ENCODE measurements at regions not wholly inside any gene's neighbourhood (a gene's known extent, or its start where the extent isn't known, plus 50 kb on each side); places are given as distances from the start of the nearest gene placed in this dataset.

- no peak for TF ChIP-seq CTCF (IDR thresholded peaks at IDR 0.05; ENCODE audit: poor library complexity, severe bottlenecking)
- TF ChIP-seq REST (IDR thresholded peaks at IDR 0.05; ENCODE audit: borderline replicate concordance), result no peak
- TF ChIP-seq EP300 (conservative IDR thresholded peaks at IDR 0.05; ENCODE audit: poor library complexity, severe bottlenecking), result no peak
- no peak for TF ChIP-seq EZH2 (IDR thresholded peaks at IDR 0.05; ENCODE audit: borderline replicate concordance, insufficient read depth, low read length, poor library complexity, severe bottlenecking)
- TF ChIP-seq RAD21 (conservative IDR thresholded peaks at IDR 0.05), result no peak
- no peak for TF ChIP-seq POLR2AphosphoS5 (IDR thresholded peaks at IDR 0.05)
- no peak for TF ChIP-seq SMC3 (conservative IDR thresholded peaks at IDR 0.05; ENCODE audit: poor library complexity)
- TF ChIP-seq MXI1 (conservative IDR thresholded peaks at IDR 0.05; ENCODE audit: poor library complexity, severe bottlenecking), result no peak
These were observed 121.6 kb downstream of the ALOX5 start for GRCh38 chr10:45495438-45496152.
